WI38 (cell line): ENCODE measurements at regions not wholly inside any gene's neighbourhood (a gene's known extent, or its start where the extent isn't known, plus 50 kb on each side); places are given as distances from the start of the nearest gene placed in this dataset.
"Not testable (repeated sequence)": the region's sequence is repeated elsewhere in the genome, so short reads cannot be mapped to it uniquely, and the experiment has no call there.

Source experiments
- H3K4me3 ChIP-seq: 2 replicates; pipeline ENCODE4 v1.5.1; 2011; ENCODE audit warnings: low read depth, mild to moderate bottlenecking, control low read depth, low read length
- CTCF ChIP-seq: IDR thresholded peaks from 2 replicates; pipeline ENCODE4 v1.5.1; 2012; ENCODE audit warnings: low read depth, mild to moderate bottlenecking, control low read depth, low read length

GRCh38 chr2:240237609-240238174, 97.2 kb upstream of the OTOS start:
- no peak overlapping the region for H3K4me3 ChIP-seq
- no peak for TF ChIP-seq CTCF

- TF ChIP-seq CTCF = no peak
- no peak overlapping the region for H3K4me3 ChIP-seq
These were observed 97.7 kb upstream of the OTOS start for GRCh38 chr2:240238201-240238600.

GRCh38 chr2:240238786-240239185, 98.3 kb upstream of the OTOS start:
- no peak overlapping the region for H3K4me3 ChIP-seq
- no peak for TF ChIP-seq CTCF

GRCh38 chr2:240239325-240239724, 98.9 kb upstream of the OTOS start:
- TF ChIP-seq CTCF = no peak
- no peak overlapping the region for H3K4me3 ChIP-seq

- H3K4me3 ChIP-seq = no peak overlapping the region
- TF ChIP-seq CTCF = no peak
These were observed 99.7 kb upstream of the OTOS start for GRCh38 chr2:240240017-240240734.

- H3K4me3 ChIP-seq = no peak overlapping the region
- no peak for TF ChIP-seq CTCF
These were observed 100.3 kb upstream of the OTOS start for GRCh38 chr2:240240781-240241180.

- TF ChIP-seq CTCF = no peak
- H3K4me3 ChIP-seq = no peak overlapping the region
These were observed 101.1 kb upstream of the OTOS start for GRCh38 chr2:240241572-240241971.

- not testable (repeated sequence) for H3K4me3 ChIP-seq
These were observed 102.6 kb upstream of the OTOS start for GRCh38 chr2:240243049-240243448.
